ENCODE measurements at regions not wholly inside any gene's neighbourhood (a gene's known extent, or its start where the extent isn't known, plus 50 kb on each side); places are given as distances from the start of the nearest gene placed in this dataset.
"Not testable (repeated sequence)": the region's sequence is repeated elsewhere in the genome, so short reads cannot be mapped to it uniquely, and the experiment has no call there.

DNA sequence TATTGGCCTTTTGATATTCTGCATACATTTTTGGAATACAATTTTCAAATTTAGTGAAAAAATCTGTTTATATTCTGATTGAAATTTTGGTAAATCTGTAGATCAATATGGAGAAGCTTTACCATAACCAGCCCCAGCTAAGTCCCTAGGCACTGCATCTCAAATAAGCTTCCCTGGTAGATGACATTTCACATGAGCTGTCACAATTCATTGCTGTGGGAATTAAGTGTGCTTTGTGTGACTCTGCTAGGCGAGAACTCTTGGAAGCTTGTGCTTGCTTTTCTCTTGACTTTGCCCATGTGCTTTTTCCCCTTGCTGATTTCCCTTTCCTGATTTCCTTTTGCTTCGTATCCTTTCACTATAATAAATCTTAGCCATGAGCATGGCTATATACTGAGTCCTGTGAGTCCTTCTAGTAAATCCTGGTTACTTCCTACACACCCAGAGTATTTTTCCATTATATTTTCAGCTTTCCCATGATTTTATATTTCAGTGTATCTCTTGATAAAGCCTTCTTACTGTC is 166.5 kb upstream of the MMS22L start:
- no peak for DNase-seq (ENCODE audit: low read depth in 3 of 3, low spot score in 2 of 3)

DNA sequence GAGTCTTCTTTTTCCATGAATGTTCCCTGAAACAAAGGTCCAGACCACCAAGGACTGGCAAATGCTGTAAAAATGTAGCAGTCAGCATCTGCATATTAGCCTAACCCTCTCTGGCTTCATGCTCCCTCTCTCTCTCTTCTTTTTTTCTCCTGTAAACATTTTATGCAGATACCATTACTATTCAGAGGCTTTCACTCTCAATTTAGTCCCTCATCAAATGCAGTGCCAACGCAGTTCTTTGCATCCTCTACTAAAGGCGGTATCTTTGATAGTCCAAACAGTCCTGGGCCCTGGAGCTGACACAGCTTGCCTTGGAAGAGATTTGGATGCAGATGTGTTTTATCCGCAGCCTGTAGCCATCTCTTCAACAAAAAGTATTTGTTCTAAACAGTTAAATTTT is 167.1 kb upstream of the MMS22L start:
- DNase-seq (ENCODE audit: low read depth in 3 of 3, low spot score in 2 of 3): no peak

DNA sequence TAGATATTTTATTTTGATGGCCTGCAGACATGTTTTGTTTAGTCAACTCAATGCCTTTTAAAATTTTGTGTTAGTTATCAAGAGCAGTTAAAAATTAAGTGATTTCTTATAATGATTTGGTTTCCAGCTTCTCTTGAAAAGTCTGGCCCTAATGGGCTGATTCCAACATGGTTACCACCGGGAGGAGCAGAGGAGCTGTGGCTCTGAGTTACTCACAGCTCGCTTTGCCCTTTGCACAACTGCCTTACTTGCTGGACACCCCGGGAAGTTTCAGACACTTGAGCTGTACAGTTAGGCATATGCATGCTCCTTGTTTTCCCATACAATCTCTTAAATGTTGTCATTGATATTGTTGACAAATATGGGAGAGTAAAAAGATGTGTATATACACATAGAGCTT is 173.1 kb upstream of the MMS22L start:
- DNase-seq (ENCODE audit: low read depth in 3 of 3, low spot score in 2 of 3): no peak

DNA sequence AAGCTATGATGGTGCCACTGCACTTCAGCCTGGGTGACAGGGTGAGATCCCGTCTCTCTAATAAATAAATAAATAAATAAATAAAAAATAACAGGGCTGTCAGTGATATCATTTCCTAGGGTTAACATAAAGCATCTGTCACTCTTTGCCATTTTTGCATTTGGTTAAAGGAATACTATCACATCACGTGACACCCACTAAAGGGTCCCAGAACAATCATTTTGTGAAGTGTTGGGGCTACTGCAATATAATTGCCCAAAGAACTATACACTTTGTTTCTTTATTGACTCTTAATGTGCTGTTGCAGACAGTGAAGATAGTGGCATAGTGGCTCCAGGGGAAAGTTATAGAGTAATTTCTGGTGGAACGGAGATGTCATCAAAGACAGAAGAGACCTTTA is 176.5 kb upstream of the MMS22L start:
- DNase-seq (ENCODE audit: low read depth in 3 of 3, low spot score in 2 of 3): no peak

DNA sequence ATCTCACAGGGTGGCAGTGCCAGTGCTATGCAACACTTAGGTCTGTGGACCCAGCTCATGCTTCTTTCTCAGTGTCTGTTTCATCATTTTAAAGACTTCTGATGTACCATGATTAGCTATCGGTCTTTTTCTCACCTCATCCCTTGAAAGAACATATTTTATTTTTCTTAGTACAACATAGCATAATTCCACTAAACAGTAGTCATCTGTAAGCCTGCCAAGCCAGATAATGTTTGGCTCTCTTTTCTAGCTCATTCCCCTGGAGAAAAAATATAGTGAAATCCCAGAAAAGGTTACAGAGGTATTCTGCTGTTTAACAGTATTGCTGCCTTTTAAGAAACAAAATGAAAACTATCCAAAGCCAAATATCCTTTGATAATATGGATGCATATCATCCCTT is 177.0 kb upstream of the MMS22L start:
- DNase-seq (ENCODE audit: low read depth in 3 of 3, low spot score in 2 of 3): no peak

DNA sequence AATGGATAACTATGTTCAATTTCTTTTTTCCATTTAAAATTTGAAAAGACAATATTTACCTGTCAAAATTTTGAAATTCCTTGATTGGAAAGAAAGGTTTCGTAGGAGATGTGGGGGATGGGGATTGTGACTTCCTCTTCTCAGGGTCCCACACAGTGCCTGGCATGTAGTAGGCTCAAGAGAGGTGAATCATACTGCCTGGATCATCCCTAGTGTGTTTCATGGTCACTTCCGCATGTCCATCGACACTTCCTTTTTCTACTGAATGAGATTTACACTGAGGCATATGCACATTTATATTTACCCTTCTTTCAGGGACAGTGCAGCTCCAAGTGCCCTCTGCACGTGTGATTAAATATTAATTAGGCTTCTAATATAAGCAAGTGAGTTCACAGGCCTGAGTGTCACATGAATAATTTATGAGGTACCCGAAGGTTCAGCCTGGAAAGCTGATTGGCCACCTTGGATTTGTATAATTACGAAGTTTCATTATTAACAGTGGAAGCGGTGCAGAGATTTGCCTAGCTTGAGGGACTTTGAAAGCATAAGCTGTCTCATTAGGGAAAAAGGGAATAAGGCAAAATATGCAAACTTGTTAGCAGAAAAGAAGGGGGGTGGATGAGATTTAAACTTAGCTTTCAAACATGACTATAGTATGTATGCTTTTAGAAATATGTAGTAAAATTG is 177.5 kb upstream of the MMS22L start:
- no peak for DNase-seq (ENCODE audit: low read depth in 3 of 3, low spot score in 2 of 3)

DNA sequence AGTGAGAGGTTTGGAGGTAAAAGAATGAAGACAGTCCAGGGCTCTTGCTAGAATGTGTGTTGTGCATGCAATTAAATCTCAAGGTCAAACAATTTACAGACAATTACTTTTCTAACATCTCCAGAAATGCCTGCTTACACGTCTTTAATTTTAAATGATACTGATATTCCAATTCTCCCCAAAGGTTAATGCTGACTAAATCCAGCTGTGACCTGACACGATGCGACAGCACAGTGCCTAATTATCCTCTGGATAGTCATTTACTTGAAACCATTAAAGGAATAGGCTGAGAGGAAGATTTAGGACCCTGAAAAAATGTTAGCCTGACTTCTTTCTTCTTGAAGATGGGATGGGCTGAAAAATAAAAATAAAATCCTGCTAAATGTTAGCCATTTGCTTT is 178.2 kb upstream of the MMS22L start:
- no peak for DNase-seq (ENCODE audit: low read depth in 3 of 3, low spot score in 2 of 3)

DNA sequence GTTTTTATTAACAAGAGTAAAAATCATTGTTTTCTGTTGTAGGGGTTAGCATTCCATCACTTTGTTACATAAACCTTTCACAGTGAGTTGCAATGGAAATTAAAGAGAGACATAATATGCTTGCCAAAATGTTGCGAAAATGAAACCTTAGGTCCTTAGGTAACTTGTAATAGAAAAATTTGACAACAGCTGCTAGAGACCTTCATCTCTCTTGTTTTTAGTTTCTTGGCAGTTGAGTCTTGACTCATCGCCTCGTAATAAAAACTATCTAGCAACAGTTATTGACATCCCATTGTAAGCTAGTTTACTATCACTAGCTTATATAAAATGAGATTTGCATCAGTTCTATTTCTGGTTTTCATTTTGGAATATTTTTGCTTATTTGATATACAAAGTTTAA is 179.0 kb upstream of the MMS22L start:
- DNase-seq (ENCODE audit: low read depth in 3 of 3, low spot score in 2 of 3): no peak

DNA sequence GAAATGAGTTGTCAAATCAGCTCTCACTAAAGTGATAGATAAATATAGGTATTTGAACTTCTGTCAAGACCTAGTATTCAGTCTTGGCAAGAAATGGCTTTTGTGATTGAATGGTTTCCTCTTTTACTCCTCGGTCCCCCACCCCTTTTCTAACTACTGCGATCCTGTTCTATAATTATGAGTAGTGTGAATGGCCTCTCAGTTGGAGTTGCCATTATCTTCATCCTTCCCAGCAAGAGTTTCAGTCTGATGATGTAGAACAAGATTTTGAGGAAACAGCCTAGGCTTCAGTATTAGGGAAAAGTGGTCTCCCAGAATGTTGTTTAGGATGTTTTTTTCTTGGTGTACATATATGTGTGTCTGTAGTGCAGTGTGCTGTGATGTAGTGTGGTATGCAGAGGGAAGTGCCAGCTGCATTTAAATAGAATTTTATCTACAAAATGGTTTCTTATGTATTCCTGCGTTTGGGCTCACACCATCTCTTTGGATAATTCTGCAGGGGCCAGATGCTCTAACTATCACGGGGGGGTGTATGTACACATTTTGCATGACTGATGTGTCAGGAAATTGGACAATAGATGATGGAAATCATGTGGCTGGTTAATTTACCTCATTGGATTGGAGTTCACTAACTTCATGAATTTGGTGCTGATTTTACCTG is 180.1 kb upstream of the MMS22L start:
- no peak for DNase-seq (ENCODE audit: low read depth in 3 of 3, low spot score in 2 of 3)

DNA sequence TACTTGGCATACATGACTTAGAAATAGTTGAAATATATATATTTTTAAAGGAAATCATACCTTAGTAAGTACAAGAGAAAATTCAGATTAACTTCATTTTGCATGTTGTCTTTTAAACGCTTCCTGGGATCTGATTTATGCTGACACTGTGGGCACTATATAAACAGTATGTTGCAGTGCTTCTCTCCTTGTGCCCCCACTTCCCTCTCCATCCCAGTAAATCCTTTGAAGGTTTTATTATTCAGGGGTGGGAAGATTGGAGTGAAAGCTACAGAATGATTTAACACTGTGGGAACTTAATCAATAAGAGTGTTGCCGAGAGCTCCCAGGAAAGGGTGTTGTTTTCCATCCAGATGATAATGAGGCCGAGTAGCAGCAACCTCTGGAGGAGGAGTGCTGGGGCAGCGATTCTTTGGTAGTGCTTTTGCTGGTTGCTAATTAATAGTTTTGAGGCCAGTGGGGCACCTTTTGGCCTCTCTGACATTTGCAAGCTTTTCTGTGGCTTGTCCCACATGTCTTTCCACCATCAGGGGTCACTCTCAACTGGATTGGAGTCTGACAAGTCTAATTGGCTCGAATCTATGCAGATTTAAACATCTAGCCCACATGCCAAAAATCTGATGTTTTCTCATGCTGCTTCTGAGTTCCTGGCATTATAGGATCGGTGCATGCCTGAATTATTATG is 183.0 kb upstream of the MMS22L start:
- DNase-seq (ENCODE audit: low read depth in 3 of 3, low spot score in 2 of 3): no peak

DNA sequence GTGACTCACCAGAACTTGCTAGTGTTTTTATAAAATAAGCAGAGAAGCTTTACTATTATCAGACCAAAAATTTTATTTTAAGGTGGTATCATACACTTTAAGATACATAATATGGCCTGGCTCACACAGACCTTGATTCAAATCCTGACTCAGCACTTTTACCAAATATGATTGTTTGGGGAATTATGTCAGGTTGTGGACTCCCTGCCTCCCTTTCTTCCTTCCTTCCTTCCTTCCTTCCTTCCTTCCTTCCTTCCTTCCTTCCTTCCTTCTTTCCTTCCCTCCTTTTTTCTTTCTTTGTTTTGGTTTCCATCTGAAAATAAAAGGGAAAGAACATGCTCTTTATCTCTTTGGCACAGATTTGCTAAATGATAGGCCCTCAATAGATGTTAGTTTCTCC is 186.0 kb upstream of the MMS22L start:
- no peak for DNase-seq (ENCODE audit: low read depth in 3 of 3, low spot score in 2 of 3)

DNA sequence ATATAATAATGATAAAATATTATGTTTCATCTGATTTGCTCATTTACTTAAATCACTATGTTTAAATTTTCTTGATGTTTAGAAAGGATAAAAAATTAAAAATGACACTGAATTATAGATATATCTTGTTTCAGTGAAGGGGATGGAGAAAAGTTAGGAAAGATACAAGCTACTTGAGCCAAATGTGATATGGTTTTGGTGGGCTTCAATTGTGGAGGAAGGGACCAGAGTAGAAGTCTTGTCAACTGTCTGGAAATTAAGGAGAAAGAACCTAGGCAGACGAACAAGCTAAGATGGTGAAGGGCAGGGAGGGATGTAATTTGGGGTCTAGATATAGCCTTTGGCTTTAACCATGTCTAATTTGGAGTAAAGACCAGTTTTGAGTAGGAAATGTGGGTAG is 186.4 kb upstream of the MMS22L start:
- no peak for DNase-seq (ENCODE audit: low read depth in 3 of 3, low spot score in 2 of 3)

DNA sequence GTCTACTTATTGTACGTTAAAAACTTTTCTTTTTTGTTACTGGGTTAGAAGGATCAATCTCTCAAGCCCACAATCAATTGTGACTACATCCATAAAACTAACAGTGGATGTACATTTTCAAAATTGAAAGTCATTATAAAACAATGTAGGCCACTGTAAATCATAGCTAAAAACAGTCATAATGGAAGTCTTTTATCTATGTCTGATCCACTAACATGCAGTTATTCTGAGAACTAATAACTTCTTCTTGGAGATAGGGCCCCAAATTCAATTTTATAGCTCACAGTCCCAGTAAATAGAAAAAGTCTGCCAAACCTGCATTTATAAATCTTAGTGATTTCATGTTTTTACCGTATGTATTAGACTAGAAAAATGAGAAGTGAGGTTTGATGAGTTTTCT is 187.3 kb upstream of the MMS22L start:
- DNase-seq (ENCODE audit: low read depth in 3 of 3, low spot score in 2 of 3): no peak

DNA sequence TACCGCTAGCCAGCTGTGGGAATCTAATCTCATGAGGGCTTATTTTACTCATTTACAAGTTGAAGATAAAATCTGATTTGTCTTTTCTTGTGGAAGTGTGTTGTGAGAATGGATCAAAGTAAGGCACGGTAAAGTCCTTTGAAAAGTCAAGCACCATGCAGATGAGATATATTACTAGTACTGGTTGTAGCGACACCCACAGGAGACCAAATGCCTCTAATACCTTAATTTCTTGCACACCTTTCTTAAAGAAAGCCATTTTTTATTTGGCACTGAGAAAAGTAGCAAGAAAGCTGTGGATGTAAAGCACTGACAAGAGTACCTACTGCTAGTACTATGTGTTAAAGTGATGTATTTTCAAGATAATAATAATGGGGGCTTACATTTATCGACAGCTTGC is 191.0 kb upstream of the MMS22L start:
- DNase-seq (ENCODE audit: low read depth in 3 of 3, low spot score in 2 of 3): no peak

DNA sequence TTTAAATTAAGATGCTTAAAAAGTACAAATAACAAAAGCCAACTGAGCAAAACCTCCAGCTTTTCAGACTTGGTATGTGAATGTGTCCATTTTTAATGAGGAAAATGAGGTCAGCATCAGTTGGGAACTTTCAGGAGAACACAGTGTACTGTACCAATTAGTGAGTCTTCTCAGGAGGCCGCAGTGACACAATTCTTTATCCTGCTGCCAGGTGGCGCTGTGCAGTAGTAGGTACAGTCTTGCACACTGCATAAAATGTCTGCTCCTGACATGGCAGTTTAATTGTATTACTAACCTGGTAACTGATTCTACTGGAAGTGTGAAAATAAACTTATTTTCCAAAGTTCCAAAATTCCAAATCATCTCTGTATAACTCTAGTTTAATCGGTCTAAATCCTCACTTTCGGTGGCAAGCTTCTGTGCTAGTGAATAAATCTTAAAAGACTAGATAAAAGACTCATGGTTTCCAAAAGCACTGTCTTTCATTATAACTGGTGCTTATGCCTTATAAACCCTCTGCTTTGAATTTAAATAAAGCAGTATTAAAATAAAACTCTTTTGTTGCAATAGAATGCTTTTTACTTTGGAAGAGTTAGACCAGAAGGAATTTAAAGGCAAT is 214.8 kb upstream of the MMS22L start:
- DNase-seq (ENCODE audit: low read depth in 3 of 3, low spot score in 2 of 3): peak; percentile 23 to 50 (median 49)

DNA sequence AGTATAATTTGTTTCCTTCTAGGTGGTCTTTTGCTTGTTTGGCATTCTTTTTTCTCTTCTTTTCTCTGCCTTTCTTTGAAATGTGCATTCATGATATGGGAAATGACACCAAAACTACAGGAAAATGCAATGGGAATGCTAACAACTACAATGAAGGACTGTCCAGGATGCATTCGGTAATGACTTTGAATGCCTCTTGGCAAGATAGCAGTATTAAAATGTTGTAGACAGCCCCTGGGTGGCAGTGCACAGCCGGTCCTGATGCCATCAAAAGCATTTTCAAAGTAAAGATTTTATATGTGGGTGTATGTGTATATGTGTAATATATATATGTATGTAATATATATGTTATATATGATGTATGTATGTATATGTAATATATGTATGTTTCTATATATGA is 218.8 kb upstream of the MMS22L start:
- no peak for DNase-seq (ENCODE audit: low read depth in 3 of 3, low spot score in 2 of 3)

DNA sequence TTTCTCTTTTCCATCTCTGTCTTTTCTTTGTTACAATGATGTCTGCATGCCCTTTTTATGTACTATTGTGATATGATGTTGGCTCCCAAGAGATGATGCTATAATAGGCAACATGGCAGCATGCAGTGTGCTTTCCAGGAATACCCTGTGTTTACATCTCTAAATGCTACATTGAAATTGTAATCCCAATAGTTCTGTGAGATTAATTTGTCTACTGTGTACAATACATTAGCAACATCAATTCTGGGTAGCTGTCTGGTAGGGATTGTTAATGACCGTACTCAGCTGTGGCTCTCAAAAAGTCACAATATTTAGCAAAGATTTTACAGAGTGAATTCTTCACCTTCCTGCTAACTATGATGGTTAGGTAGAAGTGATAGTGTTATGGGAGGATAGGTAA is 225.6 kb upstream of the MMS22L start:
- no peak for DNase-seq (ENCODE audit: low read depth in 3 of 3, low spot score in 2 of 3)

DNA sequence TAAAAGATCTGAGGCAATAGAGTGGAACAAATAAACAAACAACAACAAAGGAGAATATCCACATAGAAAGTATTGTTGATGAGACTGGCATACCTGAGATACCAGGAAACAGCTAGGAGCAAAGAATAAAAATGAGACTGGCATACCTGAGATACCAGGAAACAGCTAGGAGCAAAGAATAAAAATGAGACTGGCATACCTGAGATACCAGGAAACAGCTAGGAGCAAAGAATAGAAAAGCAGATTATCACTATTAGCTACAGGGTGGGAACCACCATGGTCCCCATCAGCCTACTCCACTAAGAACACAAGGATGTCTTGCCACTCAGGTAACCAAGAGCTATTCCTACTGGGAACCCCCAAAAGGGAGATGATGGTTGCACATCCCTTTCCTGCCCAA is 230.2 kb upstream of the MMS22L start:
- not testable (repeated sequence) for DNase-seq (ENCODE audit: low read depth in 3 of 3, low spot score in 2 of 3)

DNA sequence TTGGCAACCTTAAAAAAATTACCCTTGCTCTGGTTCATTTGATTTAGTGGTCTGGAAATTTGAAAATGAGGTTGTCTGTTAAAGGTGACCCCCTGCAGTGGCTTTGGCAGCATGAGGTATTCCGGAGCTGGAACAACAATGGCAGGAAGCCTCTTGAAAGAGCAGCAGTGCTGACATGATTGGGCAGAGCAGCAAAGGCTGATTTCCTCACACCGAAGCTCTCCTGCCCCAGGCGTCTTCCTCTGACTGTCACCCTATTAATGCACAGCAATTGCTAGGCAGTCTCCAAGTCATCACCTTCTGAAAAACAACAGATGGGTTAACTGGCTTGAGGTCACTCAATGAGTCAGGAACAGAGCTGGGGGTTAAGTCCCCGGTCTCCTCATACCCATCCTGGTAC is 241.8 kb upstream of the MMS22L start:
- no peak for DNase-seq (ENCODE audit: low read depth in 3 of 3, low spot score in 2 of 3)

DNA sequence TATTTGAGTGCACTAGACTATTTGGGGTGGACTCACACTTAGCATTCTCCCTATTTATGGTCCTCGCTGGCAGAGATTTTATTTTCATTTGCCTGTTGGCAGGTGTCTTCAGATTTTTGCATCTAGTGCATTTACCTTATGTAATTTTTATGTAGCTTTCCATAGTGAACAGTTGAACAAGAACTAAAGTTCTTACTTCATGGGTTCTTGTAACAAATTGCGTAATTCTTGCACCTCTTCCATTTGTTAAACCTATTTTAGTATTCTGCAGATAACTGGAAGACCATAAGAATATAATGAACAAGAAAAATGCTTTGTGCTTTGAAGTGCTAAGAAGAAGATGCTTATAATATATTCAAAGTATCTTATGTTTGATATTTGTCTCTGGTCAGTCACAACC is 252.8 kb upstream of the MMS22L start:
- DNase-seq (ENCODE audit: low read depth in 3 of 3, low spot score in 2 of 3): no peak

DNA sequence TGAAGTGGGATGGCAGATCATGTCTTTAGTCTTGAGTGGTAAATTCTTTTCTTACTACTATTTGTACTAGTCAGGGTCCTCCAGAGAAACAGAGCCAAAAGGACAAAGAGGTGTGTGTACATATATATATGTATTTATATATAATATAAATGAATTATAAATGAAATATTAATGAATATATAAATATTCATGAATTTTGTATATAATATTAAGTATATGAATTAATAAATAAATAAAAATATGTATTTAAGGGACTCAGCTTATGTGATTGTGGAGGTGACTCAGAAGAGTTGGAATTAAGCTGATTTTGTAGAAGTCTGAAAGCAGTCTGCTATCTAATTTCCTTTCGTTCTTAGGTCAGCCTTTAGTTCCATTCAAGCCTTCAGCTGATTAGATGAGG is 265.3 kb upstream of the MMS22L start:
- DNase-seq (ENCODE audit: low read depth in 3 of 3, low spot score in 2 of 3): no peak

DNA sequence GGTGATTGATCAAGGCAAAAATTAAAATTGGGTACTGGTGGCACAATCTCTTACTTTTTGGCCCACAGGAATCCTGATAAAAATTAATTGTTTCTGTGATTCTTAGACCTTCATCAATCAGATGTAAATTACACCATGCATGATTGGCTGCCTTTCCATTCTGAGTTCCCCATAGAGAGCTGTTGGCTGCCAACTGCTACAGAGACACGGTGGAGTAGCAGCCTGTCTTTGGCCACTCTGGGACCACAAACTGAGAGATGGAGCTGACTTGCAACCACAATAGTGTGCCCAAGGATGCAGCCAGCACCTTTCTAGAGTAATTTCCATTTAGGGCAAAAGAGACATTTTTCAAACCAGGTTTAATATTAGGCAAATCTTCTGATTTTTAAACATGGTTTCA is 274.3 kb upstream of the MMS22L start:
- DNase-seq (ENCODE audit: low read depth in 3 of 3, low spot score in 2 of 3): no peak
